GM21529 (cell line): ENCODE measurements at regions not wholly inside any gene's neighbourhood (a gene's known extent, or its start where the extent isn't known, plus 50 kb on each side); places are given as distances from the start of the nearest gene placed in this dataset.

ENCODE experiments used
- ATAC-seq: cut with Tn5 transposase; IDR thresholded peaks from one replicate; pipeline ENCODE4 v1.9.1; 2021; ENCODE audit not compliant: unreplicated experiment

DNA sequence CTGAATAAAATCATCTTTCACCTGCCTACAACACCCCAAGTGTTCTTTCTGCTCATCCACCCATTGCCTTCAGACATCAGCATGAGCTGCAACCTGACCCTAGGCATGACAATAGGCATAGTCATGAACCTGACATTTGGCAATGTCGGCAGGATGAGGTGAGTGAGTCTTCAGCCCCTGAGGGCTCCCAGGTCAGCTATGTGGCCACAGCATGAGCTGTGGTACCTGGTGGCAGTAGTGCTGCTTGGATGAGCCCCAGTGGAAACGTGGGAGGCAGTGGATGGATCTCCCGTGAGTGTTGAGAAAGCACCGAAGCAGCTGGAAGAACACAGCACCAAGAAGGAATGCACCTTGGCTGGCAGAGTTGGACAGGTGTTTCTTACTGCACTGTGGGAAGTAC is 334.8 kb upstream of the FAR2 start:
- no peak for ATAC-seq

GRCh38 chr12:28817524-28817923 is 331.6 kb upstream of the FAR2 start:
- no peak for ATAC-seq

DNA sequence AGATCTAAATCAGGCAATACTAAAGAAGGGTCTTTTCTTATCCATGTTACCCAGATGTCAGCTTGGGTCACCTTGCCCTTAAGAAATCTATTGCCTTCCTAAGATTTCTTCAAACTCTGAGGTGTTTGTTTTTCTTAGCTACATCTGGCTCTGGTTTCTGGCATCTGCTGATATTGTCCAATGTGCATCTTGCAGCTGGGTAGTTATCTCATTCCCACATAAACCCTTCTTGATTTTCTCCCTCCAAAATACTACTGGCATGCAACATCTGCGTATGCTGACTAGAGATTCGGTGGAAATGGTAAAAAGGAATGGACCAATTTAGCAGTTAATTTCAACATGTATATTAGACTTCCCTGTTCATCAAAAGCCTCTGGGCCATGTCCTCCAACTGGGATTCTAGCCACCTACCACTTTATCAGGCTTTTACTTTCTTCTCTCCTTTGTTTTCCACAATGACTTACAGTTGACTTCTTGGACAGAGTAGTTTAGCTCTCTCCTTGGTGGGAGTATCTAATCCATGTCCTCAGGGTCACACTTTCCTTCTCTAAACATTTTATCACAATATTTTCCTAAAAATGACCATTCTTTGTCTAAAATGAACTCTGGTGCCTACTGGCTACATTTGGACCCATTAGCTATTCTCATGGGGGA is 324.8 kb upstream of the FAR2 start:
- no peak for ATAC-seq

DNA sequence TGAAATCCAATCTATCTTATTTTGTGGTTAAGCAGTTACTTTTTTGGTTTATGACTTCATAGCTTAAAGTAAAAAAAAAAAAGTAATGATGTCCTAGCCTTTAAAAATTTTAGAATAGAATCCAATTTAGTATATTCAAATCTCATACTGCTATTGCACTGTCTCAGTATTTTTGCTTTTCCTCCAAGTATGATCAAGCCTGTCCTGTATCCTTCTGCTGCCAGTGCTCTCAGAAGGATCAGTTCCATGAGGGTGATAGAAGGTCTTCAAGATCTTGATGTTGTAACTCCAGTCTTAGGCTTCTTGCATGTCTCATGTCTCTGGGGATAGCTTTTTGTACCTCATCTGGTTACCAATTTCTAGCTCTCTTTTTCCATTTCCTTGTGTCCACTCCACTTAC is 324.2 kb upstream of the FAR2 start:
- ATAC-seq = no peak

- ATAC-seq = no peak
Measured at GRCh38 chr12:28826766-28827165, 322.3 kb upstream of the FAR2 start.

DNA sequence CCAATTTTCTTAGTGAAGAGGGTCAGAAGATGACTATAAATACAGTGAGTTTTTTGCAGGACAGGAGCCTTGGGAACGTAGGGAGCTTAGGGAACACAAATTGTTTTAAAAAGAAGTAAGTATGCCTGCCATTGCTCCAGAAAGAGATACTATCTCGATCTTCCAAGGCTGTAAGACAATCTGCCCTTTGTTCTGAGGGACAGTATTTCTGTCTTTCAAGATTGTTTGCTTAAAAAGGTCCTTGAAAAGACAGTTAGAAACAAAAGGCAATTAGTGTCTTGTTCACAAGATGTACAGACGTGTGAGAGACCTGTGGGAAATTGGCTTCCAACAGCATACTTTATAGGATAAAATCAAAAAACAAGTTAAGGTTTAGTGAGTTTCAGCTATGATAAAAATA is 321.2 kb upstream of the FAR2 start:
- ATAC-seq = no peak

- no peak for ATAC-seq
Measured at GRCh38 chr12:28828318-28828717, 320.8 kb upstream of the FAR2 start.

GRCh38 chr12:28830491-28830890 is 318.6 kb upstream of the FAR2 start:
- no peak for ATAC-seq

DNA sequence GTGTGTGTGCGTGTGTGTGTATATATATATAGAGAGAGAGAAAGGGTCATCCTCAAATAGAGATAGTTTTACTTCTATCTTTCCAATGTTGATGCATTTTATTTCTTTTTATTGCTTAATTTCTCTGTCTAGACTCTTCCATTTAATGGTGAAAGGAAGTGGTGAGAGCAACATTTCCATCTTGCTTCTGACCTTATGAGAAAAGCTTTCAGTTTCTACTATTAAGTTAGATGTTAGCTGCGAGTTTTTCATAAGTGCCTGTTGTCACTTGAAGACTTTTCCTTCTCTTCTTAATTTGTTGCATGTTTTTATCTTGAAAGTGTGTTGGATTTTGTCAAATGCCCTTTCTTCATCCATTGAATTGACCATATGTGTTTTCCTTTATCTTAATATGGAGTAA is 304.4 kb upstream of the FAR2 start:
- no peak for ATAC-seq

GRCh38 chr12:28851781-28852180 is 297.3 kb upstream of the FAR2 start:
- no peak for ATAC-seq

- ATAC-seq = no peak
Measured at GRCh38 chr12:28855761-28856310, 293.2 kb upstream of the FAR2 start.

- no peak for ATAC-seq
Measured at GRCh38 chr12:28857369-28857768, 291.7 kb upstream of the FAR2 start.

DNA sequence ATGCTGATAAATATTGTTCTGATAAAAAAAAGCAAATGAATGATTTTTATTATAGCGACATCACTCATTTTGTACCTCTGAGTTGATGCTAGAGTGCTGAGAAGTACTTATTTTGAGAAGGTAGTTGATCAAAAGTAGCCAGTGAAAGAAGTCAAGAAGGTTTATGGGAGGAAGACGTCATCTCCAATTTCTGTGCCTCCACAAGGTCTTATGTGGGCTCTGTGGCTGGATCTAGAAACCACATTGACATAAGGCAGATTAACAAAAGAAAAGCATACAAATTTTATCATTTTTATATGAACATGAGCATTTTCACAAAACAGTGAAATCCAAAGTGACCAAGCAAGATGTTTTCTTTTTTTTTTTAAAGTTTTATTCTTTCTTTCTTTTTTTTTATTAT is 289.5 kb upstream of the FAR2 start:
- ATAC-seq = no peak

DNA sequence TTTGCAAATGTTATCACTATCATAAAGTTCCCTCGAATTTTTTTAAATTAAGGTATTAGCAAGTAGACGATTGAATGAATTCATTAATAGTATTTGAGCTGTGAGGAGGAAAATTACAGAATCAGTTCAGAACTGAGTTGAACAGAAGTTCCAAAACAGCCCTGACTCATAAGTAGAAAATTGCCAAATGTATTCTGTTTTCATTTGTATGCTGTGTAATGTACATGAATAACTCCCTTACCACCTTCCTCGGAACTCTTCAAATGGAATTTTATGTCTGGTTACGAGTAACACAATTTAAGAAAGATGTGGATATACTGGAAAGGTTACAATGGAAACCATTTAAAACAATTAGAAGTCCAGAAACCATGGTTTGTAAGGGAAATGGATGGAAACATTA is 283.3 kb upstream of the FAR2 start:
- no peak for ATAC-seq

- ATAC-seq = no peak
Measured at GRCh38 chr12:28866296-28866695, 282.8 kb upstream of the FAR2 start.

DNA sequence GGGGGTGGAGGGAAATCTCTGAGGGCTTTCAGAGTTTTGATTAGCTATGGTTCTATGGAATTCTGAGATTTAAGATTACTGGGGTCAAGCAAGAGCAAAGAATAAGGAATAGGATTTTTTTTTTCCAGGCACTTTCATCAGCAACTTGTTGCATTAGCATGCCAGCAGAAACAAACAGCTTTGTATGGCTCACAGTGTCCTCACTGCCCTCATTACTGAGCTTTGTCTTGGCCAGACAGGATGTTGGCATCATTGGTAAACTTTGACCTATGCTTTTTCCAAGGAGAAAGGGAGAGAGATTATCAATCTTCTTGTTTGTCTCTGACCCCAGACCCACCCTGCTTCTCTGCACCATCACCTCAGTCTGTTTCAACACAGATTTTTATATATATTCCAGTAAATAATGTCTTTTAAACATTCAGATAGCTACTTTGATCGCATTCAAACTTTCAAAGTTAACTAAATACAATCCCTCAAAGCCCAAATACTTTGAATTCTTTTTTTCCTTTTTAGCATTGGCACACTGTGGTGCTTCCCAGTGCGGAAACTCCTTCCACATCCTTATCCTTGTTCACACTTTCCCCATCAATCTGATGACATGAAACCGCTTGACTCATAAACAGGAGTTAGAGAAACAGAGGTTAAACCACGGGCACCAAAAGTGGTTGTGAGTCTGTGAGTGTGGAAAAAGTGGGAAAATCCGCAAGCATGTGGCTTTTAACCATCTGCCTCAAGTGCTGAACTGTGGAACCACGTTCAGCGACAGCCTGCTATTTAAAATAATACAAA is 282.2 kb upstream of the FAR2 start:
- ATAC-seq = no peak

DNA sequence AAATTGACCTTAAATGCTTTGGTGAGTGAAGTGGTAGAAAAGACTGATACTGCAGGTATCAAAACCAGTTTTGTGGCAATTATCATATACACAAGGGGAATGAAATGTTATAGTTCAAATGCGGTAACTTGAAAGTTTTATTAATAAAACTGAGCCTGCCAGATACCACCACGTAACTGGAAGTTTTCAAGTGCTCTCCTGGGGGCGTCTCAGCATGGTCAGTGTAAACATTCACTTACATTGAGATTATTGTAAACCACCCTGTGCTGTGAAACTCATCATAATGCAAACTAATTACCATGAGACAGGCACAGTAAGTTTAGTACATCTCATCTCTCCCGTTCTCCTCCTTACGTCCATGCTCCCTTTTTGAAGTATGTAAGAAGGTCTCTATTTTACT is 280.7 kb upstream of the FAR2 start:
- no peak for ATAC-seq

GRCh38 chr12:28869197-28869596 is 279.9 kb upstream of the FAR2 start:
- no peak for ATAC-seq

DNA sequence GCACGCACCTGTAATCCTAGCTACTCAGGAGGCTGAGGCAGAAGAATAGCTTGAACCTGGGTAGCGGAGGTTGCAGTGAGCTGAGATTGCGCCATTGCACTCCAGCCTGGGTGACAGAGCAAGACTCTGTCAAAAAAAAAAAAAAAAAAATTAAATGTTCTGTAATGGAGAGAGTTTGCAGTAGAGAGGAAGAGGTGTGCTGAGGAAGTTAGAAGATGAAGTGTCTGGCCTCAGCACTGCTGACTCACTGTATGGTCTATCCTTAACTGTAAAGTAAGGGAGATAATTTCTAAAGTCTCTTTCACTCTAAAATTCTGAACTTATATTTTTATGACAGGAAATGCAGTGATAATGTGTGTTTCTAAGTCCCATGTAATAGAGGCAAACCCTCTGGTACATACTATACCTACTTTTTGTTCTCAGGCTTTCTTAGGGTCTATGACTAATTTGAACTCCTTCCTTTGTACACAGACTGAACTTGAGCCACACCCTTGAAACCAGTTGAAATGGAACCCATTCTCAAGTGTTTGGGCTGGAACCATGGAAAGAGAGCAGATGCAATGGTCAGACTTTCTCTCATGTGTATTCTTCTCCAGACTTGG is 278.1 kb upstream of the FAR2 start:
- ATAC-seq = no peak

DNA sequence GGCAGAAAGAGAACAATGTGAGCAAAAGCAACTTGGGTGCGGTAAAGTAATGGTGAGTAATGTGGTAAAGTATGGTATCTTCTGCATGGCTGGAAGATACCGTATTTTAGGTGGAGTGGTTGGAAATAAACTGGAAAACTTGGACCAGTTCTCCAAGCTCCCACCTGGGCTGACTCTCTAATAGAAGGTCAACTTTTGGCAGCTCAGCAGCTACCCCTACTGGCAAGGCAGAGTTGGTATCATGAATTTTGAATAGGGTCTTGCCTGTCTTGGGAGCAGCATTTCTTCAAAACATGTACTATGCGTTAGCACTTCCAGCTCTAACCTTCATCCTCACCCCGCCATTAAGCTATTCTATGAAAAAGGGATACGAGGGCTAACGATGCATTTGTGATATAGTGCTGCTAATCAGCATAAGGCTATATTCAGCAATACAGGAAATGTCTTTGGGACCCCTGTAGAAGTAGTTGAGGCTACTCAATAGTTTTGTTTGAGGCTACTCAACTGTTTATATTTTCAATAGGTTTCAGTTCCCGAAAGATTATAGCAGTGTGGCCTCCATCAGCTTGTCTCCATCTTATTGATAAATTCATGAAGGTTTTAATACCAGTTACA is 276.3 kb upstream of the FAR2 start:
- no peak for ATAC-seq

DNA sequence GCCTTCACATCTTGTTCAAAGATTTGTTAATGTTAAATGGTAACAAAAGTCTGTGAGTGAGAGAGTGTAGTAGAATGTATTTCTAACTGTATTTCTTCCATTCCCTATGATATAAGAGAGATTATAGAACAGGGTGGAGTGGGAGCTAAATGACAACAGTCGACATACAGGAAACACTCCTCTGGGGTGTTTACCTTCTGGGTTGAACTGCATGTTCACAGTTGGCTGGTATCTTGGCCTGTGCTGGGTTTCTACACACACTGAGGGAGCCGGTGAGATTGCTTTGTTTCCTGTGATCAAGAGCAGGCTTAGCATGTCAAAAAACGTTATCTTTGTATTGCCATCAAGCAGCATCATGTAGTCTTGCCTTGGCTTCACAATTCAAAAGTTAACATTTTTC is 274.3 kb upstream of the FAR2 start:
- no peak for ATAC-seq
